SU-DHL-6 (cell line): ENCODE measurements at regions not wholly inside any gene's neighbourhood (a gene's known extent, or its start where the extent isn't known, plus 50 kb on each side); places are given as distances from the start of the nearest gene placed in this dataset.

ENCODE experiments used
- H2AFZ ChIP-seq: fragments of 200-600 bp; sonication (generic); 2 replicates; pipeline ENCODE4 v1.6.1; 2014; ENCODE audit warnings: low read depth, mild to moderate bottlenecking, moderate library complexity, mixed read lengths, antibody characterized with exemption, low read length; ENCODE audit not compliant: severe bottlenecking
- H3F3A ChIP-seq: fragments of 200-600 bp; shearing (Covaris generic); 2 replicates; pipeline ENCODE4 v1.6.0; 2016; ENCODE audit warnings: antibody characterized with exemption, mild to moderate bottlenecking; ENCODE audit not compliant: insufficient read depth
- H3K27ac ChIP-seq: fragments of 200-600 bp; sonication (generic); 2 replicates; pipeline ENCODE4 v1.5.1; 2016; ENCODE audit warnings: low read depth, mild to moderate bottlenecking, low read length, moderate library complexity, mixed read lengths
- H3K27me3 ChIP-seq: fragments of 200-600 bp; sonication (generic), shearing (Covaris generic); 2 replicates; pipeline ENCODE4 v1.6.0; 2014; ENCODE audit warnings: mild to moderate bottlenecking, low read length
- H3K36me3 ChIP-seq: fragments of 200-600 bp; sonication (generic); 2 replicates; pipeline ENCODE4 v1.6.1; 2014; ENCODE audit warnings: mild to moderate bottlenecking, low read length, mixed read lengths
- H3K4me2 ChIP-seq: fragments of 300-600, 200-600 bp; shearing (Covaris generic), sonication (generic); 2 replicates; pipeline ENCODE4 v1.6.0; 2014; ENCODE audit warnings: low read length, low read depth, mild to moderate bottlenecking; ENCODE audit not compliant: poor library complexity, severe bottlenecking
- H3K4me3 ChIP-seq: fragments of 200-600 bp; sonication (generic); 2 replicates; pipeline ENCODE4 v1.5.1; 2014; ENCODE audit warnings: antibody characterized with exemption, low read length, mild to moderate bottlenecking, mixed read lengths; ENCODE audit not compliant: insufficient read depth, poor library complexity, severe bottlenecking
- H3K79me2 ChIP-seq: fragments of 200-600 bp; sonication (generic); 2 replicates; pipeline ENCODE4 v1.6.1; 2014; ENCODE audit warnings: mild to moderate bottlenecking, low read length, moderate library complexity; ENCODE audit not compliant: insufficient read depth
- H3K9ac ChIP-seq: fragments of 200-600 bp; sonication (generic); 2 replicates; pipeline ENCODE4 v1.7.0; 2014; ENCODE audit warnings: mild to moderate bottlenecking, low read length
- H3K9me2 ChIP-seq: fragments of 200-600 bp; sonication (generic); replicated peaks from 2 replicates; pipeline ENCODE4 v1.6.1; 2014; ENCODE audit warnings: low read length; ENCODE audit not compliant: insufficient read depth
- H3K9me3 ChIP-seq: fragments of 200-600 bp; sonication (generic); 2 replicates; pipeline ENCODE4 v1.6.1; 2014; ENCODE audit warnings: low read length, mixed read lengths; ENCODE audit not compliant: insufficient read depth
- H4K20me1 ChIP-seq: fragments of 200-600 bp; sonication (generic); 2 replicates; pipeline ENCODE4 v1.6.1; 2014; ENCODE audit warnings: low read depth, mild to moderate bottlenecking, antibody characterized with exemption, low read length, moderate library complexity, mixed read lengths
- CTCF ChIP-seq: fragments of 200-600 bp; sonication (generic); IDR thresholded peaks from one replicate; pipeline ENCODE4 v1.5.1; 2017; ENCODE audit warnings: antibody characterized with exemption, mild to moderate bottlenecking, low read length, moderate library complexity; ENCODE audit not compliant: insufficient read depth, poor library complexity, severe bottlenecking
- EZH2phosphoT487 ChIP-seq: fragments of 200-600 bp; sonication (generic), shearing (Covaris generic); conservative IDR thresholded peaks from 2 replicates; pipeline ENCODE4 v1.6.1; 2018; ENCODE audit warnings: mild to moderate bottlenecking, antibody characterized with exemption, low read length, moderate library complexity, mixed read lengths

GRCh38 chr12:92421701-92422100, 276.1 kb upstream of the BTG1 start:
- Histone ChIP-seq H4K20me1 (no peaks in the 10 kb centered on the region), H3K9me2 (no peaks in the 10 kb centered on the region), H3F3A (no peaks in the 10 kb centered on the region), H3K4me2 (no peak overlapping the region), H3K79me2 (no peaks in the 10 kb centered on the region), H3K27ac (no peak overlapping the region), H3K4me3 (no peak overlapping the region), H3K9me3 (no peaks in the 10 kb centered on the region), H2AFZ (no peak overlapping the region), H3K27me3 (no peaks in the 10 kb centered on the region), H3K36me3 (no peaks in the 10 kb centered on the region), H3K9ac (no peak overlapping the region)
- no peak for TF ChIP-seq CTCF
- no peak for TF ChIP-seq EZH2phosphoT487

GRCh38 chr12:92421042-92421441, 275.4 kb upstream of the BTG1 start:
- Histone ChIP-seq H3F3A (no peaks in the 10 kb centered on the region), H3K4me3 (no peak overlapping the region), H3K4me2 (no peak overlapping the region), H3K27ac (no peak overlapping the region), H3K27me3 (no peaks in the 10 kb centered on the region), H3K9me2 (no peaks in the 10 kb centered on the region), H3K9me3 (no peaks in the 10 kb centered on the region), H2AFZ (no peak overlapping the region), H3K36me3 (no peaks in the 10 kb centered on the region), H3K9ac (no peak overlapping the region), H4K20me1 (no peaks in the 10 kb centered on the region), H3K79me2 (no peaks in the 10 kb centered on the region)
- TF ChIP-seq EZH2phosphoT487 (no peak), CTCF (no peak)

- no peak overlapping the region for H2AFZ ChIP-seq
- no peaks in the 10 kb centered on the region for H3K27me3 ChIP-seq
- no peaks in the 10 kb centered on the region for H3K36me3 ChIP-seq
- TF ChIP-seq CTCF (no peak), EZH2phosphoT487 (no peak)
- H3K79me2 ChIP-seq, result no peaks in the 10 kb centered on the region
- no peak overlapping the region for H3K4me3 ChIP-seq
- H3K27ac ChIP-seq, result no peak overlapping the region
- H3K4me2 ChIP-seq, result no peak overlapping the region
- H3F3A ChIP-seq, result no peaks in the 10 kb centered on the region
- H3K9me2 ChIP-seq, result no peaks in the 10 kb centered on the region
- no peak overlapping the region for H3K9ac ChIP-seq
- H4K20me1 ChIP-seq, result no peaks in the 10 kb centered on the region
- no peaks in the 10 kb centered on the region for H3K9me3 ChIP-seq
Observed at GRCh38 chr12:92419201-92419600, 273.6 kb upstream of the BTG1 start.

- no peak overlapping the region for H2AFZ ChIP-seq
- H3K27ac ChIP-seq, result no peak overlapping the region
- H3K4me3 ChIP-seq, result no peak overlapping the region
- no peaks in the 10 kb centered on the region for H3K9me3 ChIP-seq
- H3K9me2 ChIP-seq, result no peaks in the 10 kb centered on the region
- H3K79me2 ChIP-seq, result no peaks in the 10 kb centered on the region
- no peaks in the 10 kb centered on the region for H4K20me1 ChIP-seq
- no peaks in the 10 kb centered on the region for H3F3A ChIP-seq
- TF ChIP-seq CTCF (no peak), EZH2phosphoT487 (no peak)
- H3K9ac ChIP-seq, result no peak overlapping the region
- H3K27me3 ChIP-seq, result no peaks in the 10 kb centered on the region
- H3K4me2 ChIP-seq, result no peak overlapping the region
- H3K36me3 ChIP-seq, result no peaks in the 10 kb centered on the region
Observed at GRCh38 chr12:92418381-92418780, 272.7 kb upstream of the BTG1 start.
